ENCODE measurements at regions not wholly inside any gene's neighbourhood (a gene's known extent, or its start where the extent isn't known, plus 50 kb on each side); places are given as distances from the start of the nearest gene placed in this dataset. TPM values are rescaled to one million over a fixed set of nuclear protein-coding genes. Genes with fewer than 3 reads are reported as not detected.
A peak's percentile ranks its signal among the peaks of the same experiment; 100 is the strongest.
"Not testable (repeated sequence)": the region's sequence is repeated elsewhere in the genome, so short reads cannot be mapped to it uniquely, and the experiment has no call there.

GRCh38 chr6:167238694-167239467, 52.2 kb upstream of the UNC93A start:
- Mint-ChIP-seq H3K36me3 (no peaks in the 10 kb centered on the region), H3K4me1 (peaks cover 65% of the 10 kb centered on the region), H3K9me3 (no peaks in the 10 kb centered on the region), H3K27me3 (ENCODE audit: insufficient read depth, low read depth) (peaks cover 8% of the 10 kb centered on the region), H3K4me3 (no peak overlapping the region), H3K27ac (peak overlapping the region; percentile 86)
- peak overlapping the region; percentile 38 for H3K4me2 ChIP-seq
- H3K4me1 ChIP-seq, result peaks cover 32% of the 10 kb centered on the region
- no peaks in the 10 kb centered on the region for H3K79me2 ChIP-seq (ENCODE audit: low read depth)
- H3K9me3 ChIP-seq (ENCODE audit: low read depth), result no peaks in the 10 kb centered on the region
- no peaks in the 10 kb centered on the region for H3K36me3 ChIP-seq
- no peak overlapping the region for H3K9ac ChIP-seq
- H3F3A ChIP-seq (ENCODE audit: low read depth), result peaks cover 11% of the 10 kb centered on the region
- no peak for DNase-seq (ENCODE audit: low spot score)
- TF ChIP-seq EZH2phosphoT487 (IDR thresholded peaks at IDR 0.05) (no peak), CTCF (IDR thresholded peaks at IDR 0.05) (no peak), EZH2 (IDR thresholded peaks at IDR 0.05) (no peak)
- H3K27ac ChIP-seq, result no peak overlapping the region
- no peak overlapping the region for H2AFZ ChIP-seq (replicated peaks)
- H4K20me1 ChIP-seq (ENCODE audit: low read depth), result no peaks in the 10 kb centered on the region
- H3K4me3 ChIP-seq, result no peak overlapping the region
- no peaks in the 10 kb centered on the region for H3K27me3 ChIP-seq

GRCh38 chr6:167239470-167239869, 51.6 kb upstream of the UNC93A start:
- not testable (repeated sequence) for H3K9me3 Mint-ChIP-seq; H3K79me2 ChIP-seq (ENCODE audit: low read depth); H3K4me3 ChIP-seq; H3K27me3 Mint-ChIP-seq (ENCODE audit: insufficient read depth, low read depth); H2AFZ ChIP-seq (replicated peaks); H4K20me1 ChIP-seq (ENCODE audit: low read depth); H3K36me3 Mint-ChIP-seq; DNase-seq (ENCODE audit: low spot score); H3K9me3 ChIP-seq (ENCODE audit: low read depth); H3K27me3 ChIP-seq; H3K4me2 ChIP-seq; H3K27ac ChIP-seq; H3K9ac ChIP-seq; H3K4me3 Mint-ChIP-seq; H3K36me3 ChIP-seq
- peaks cover 33% of the 10 kb centered on the region for H3K4me1 ChIP-seq
- H3K27ac Mint-ChIP-seq, result peak overlapping the region; percentile 68
- H3K4me1 Mint-ChIP-seq, result peaks cover 65% of the 10 kb centered on the region
- H3F3A ChIP-seq (ENCODE audit: low read depth), result peaks cover 11% of the 10 kb centered on the region

GRCh38 chr6:167240034-167240541, 51.0 kb upstream of the UNC93A start:
- Histone ChIP-seq H3K9me3 (ENCODE audit: low read depth) (no peaks in the 10 kb centered on the region), H3K27ac (no peak overlapping the region), H4K20me1 (ENCODE audit: low read depth) (no peaks in the 10 kb centered on the region), H3F3A (ENCODE audit: low read depth) (peaks cover 13% of the 10 kb centered on the region), H3K27me3 (no peaks in the 10 kb centered on the region), H3K4me1 (peaks cover 35% of the 10 kb centered on the region), H2AFZ (replicated peaks) (no peak overlapping the region), H3K4me3 (no peak overlapping the region), H3K4me2 (no peak overlapping the region), H3K79me2 (ENCODE audit: low read depth) (no peaks in the 10 kb centered on the region), H3K36me3 (no peaks in the 10 kb centered on the region), H3K9ac (no peak overlapping the region)
- no peak for DNase-seq (ENCODE audit: low spot score)
- Mint-ChIP-seq H3K9me3 (no peaks in the 10 kb centered on the region), H3K27ac (peak overlapping the region; percentile 73), H3K4me3 (no peak overlapping the region), H3K27me3 (ENCODE audit: insufficient read depth, low read depth) (peaks cover 8% of the 10 kb centered on the region), H3K4me1 (peaks cover 65% of the 10 kb centered on the region), H3K36me3 (no peaks in the 10 kb centered on the region)
- no peak for TF ChIP-seq EZH2phosphoT487 (IDR thresholded peaks at IDR 0.05)
- TF ChIP-seq CTCF (IDR thresholded peaks at IDR 0.05), result no peak
- TF ChIP-seq EZH2 (IDR thresholded peaks at IDR 0.05), result no peak

Small RNA genes lying in the stretch of these regions (small RNA-seq; reads per million reads assigned to genes)
- gene AL353747.1, result not detected

All from neural progenitor cell (in vitro differentiated cells).